Neural progenitor cell (in vitro differentiated cells): ENCODE measurements at regions not wholly inside any gene's neighbourhood (a gene's known extent, or its start where the extent isn't known, plus 50 kb on each side); places are given as distances from the start of the nearest gene placed in this dataset.

Experiments used
- EZH2 ChIP-seq: fragments of 200-600 bp; sonication (generic); IDR thresholded peaks from 2 replicates; pipeline ENCODE4 v1.6.1; 2017; ENCODE audit warnings: antibody characterized with exemption, mild to moderate bottlenecking, moderate library complexity
- TF ChIP-seq, protein P1 (sequence below): fragments of 200-600 bp; sonication (generic); IDR thresholded peaks from 2 replicates; pipeline ENCODE4 v1.5.1; 2017; ENCODE audit warnings: antibody characterized with exemption, mild to moderate bottlenecking

DNA sequence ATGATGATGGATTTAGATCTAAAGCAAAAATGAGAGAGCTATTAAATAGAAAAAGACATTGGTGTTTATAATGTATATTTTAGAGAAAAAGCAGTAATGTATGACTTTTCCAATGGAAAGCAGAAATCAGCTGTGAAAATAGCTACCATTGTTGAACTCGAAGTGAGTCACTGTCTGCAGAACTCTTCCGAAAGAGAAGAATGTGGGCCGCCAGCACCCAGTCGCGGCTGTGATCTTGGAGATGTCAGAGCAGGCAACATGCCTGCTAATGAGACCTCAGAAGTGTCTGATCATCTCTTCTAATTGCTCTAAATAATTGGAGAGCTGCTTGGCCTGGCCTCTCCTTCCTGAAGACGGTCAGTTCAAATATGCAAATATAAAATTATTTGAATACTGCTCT lies 333.6 kb upstream of the RUNX1 start:
- TF ChIP-seq, protein P1, sequence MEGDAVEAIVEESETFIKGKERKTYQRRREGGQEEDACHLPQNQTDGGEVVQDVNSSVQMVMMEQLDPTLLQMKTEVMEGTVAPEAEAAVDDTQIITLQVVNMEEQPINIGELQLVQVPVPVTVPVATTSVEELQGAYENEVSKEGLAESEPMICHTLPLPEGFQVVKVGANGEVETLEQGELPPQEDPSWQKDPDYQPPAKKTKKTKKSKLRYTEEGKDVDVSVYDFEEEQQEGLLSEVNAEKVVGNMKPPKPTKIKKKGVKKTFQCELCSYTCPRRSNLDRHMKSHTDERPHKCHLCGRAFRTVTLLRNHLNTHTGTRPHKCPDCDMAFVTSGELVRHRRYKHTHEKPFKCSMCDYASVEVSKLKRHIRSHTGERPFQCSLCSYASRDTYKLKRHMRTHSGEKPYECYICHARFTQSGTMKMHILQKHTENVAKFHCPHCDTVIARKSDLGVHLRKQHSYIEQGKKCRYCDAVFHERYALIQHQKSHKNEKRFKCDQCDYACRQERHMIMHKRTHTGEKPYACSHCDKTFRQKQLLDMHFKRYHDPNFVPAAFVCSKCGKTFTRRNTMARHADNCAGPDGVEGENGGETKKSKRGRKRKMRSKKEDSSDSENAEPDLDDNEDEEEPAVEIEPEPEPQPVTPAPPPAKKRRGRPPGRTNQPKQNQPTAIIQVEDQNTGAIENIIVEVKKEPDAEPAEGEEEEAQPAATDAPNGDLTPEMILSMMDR = no peak
- no peak for TF ChIP-seq EZH2
